Stimulated activated CD8-positive, alpha-beta memory T cell treated with anti-CD3 and anti-CD28 coated beads, Interleukin-4, amount 100 ng/mL, for 24 hours (primary cell): ENCODE measurements at regions not wholly inside any gene's neighbourhood (a gene's known extent, or its start where the extent isn't known, plus 50 kb on each side); places are given as distances from the start of the nearest gene placed in this dataset.

ENCODE experiments used
- DNase-seq: peaks from one replicate; pipeline ENCODE4 v3.0.0-alpha.2; 2020; ENCODE audit warnings: low read depth

GRCh38 chrX:68947882-68948605 lies 119.2 kb downstream of the EFNB1 start:
- no peak for DNase-seq

GRCh38 chrX:68945603-68946228 lies 116.9 kb downstream of the EFNB1 start:
- no peak for DNase-seq

GRCh38 chrX:68945081-68945602 lies 116.3 kb downstream of the EFNB1 start:
- no peak for DNase-seq

- no peak for DNase-seq
Observed at GRCh38 chrX:68944211-68944610, 115.4 kb downstream of the EFNB1 start.

GRCh38 chrX:68942840-68943239 lies 114.0 kb downstream of the EFNB1 start:
- DNase-seq: no peak

GRCh38 chrX:68942104-68942503 lies 113.3 kb downstream of the EFNB1 start:
- DNase-seq: no peak

- no peak for DNase-seq
Observed at GRCh38 chrX:68941385-68941952, 112.6 kb downstream of the EFNB1 start.

GRCh38 chrX:68940601-68941000 lies 111.8 kb downstream of the EFNB1 start:
- no peak for DNase-seq

- no peak for DNase-seq
Observed at GRCh38 chrX:68939868-68940267, 111.0 kb downstream of the EFNB1 start.

- no peak for DNase-seq
Observed at GRCh38 chrX:68938244-68939004, 109.6 kb downstream of the EFNB1 start.

- DNase-seq: no peak
Observed at GRCh38 chrX:68937581-68937980, 108.8 kb downstream of the EFNB1 start.

GRCh38 chrX:68936608-68937007 lies 107.8 kb downstream of the EFNB1 start:
- no peak for DNase-seq

GRCh38 chrX:68936126-68936525 lies 107.3 kb downstream of the EFNB1 start:
- no peak for DNase-seq

GRCh38 chrX:68935362-68935761 lies 106.5 kb downstream of the EFNB1 start:
- DNase-seq: no peak

- no peak for DNase-seq
Observed at GRCh38 chrX:68934922-68935321, 106.1 kb downstream of the EFNB1 start.

GRCh38 chrX:68934421-68934820 lies 105.6 kb downstream of the EFNB1 start:
- no peak for DNase-seq

- DNase-seq: no peak
Observed at GRCh38 chrX:68932611-68933010, 103.8 kb downstream of the EFNB1 start.

GRCh38 chrX:68931345-68931744 lies 102.5 kb downstream of the EFNB1 start:
- no peak for DNase-seq

- DNase-seq: no peak
Observed at GRCh38 chrX:68930542-68931317, 101.9 kb downstream of the EFNB1 start.

- no peak for DNase-seq
Observed at GRCh38 chrX:68929332-68930150, 100.7 kb downstream of the EFNB1 start.

GRCh38 chrX:68928401-68928800 lies 99.6 kb downstream of the EFNB1 start:
- no peak for DNase-seq
